GM12878 (cell line): ENCODE measurements at regions not wholly inside any gene's neighbourhood (a gene's known extent, or its start where the extent isn't known, plus 50 kb on each side); places are given as distances from the start of the nearest gene placed in this dataset.

Experiments
- ATAC-seq: fragments of 200-7000 bp; cut with Tn5 transposase; 3 replicates; pipeline ENCODE4 v1.9.1; 2020; ENCODE audit warnings: mild to moderate bottlenecking, moderate library complexity
- BruUV-seq: library from RNA; stranded (reverse); fragments of 400-500 nt; replicated peaks from 2 replicates; lab custom pipeline; 2021; lab: Mats Ljungman, UMichigan
- CTCF ChIA-PET: fragments of 300-600 bp; sonication (Branson Sonifier 250); formaldehyde crosslinking; extraction: SDS; loops from one replicate; lab custom pipeline; 2021; ENCODE audit warnings: inconsistent platforms; lab: Yijun Ruan, JAX
- POLR2A ChIA-PET: fragments of 350-600 bp; formaldehyde crosslinking; extraction: SDS; loops from one replicate; lab custom pipeline; 2021; ENCODE audit warnings: inconsistent platforms; lab: Charles Lee
- RAD21 ChIA-PET: fragments of 300-600 bp; sonication (Branson Sonifier 250); formaldehyde crosslinking; loops from one replicate; lab custom pipeline; 2023; ENCODE audit warnings: antibody characterized with exemption; ENCODE audit not compliant: unreplicated experiment; lab: Charles Lee
- SMC1A ChIA-PET: fragments of 300-600 bp; sonication (Branson Sonifier 250); formaldehyde crosslinking; loops from one replicate; lab custom pipeline; 2023; ENCODE audit not compliant: unreplicated experiment, uncharacterized antibody; lab: Charles Lee
- DNase-seq: peaks from one replicate; pipeline ENCODE4 v3.0.0-alpha.2; 2011; ENCODE audit warnings: low read depth, low spot score
- FAIRE-seq: peaks from 3 replicates; lab custom pipeline; 2011; peaks lifted over from hg19 to GRCh38; lab: Jason Lieb, UNC
- H2AFZ ChIP-seq: 2 replicates; pipeline ENCODE4 v1.6.0; 2011; ENCODE audit warnings: low read depth, low read length, control low read depth; ENCODE audit not compliant: control insufficient read depth
- H3K27ac ChIP-seq: 2 replicates; pipeline ENCODE4 v1.5.1; 2011; ENCODE audit warnings: control low read depth; ENCODE audit not compliant: control insufficient read depth, insufficient read depth
- H3K27me3 ChIP-seq, 2 experiments: replicated peaks in 1 of 2; 2 replicates each; pipeline versions ENCODE4 v1.6.0 to v1.6.1; 2011; ENCODE audit warnings: low read length in 1 of 2; ENCODE audit not compliant: control insufficient read depth in 2 of 2, insufficient read depth in 2 of 2
- H3K36me3 ChIP-seq, 2 experiments: 2 replicates each; pipeline ENCODE4 v1.5.1; 2011; ENCODE audit warnings: low read length in 1 of 2; ENCODE audit not compliant: control insufficient read depth in 2 of 2, insufficient read depth in 2 of 2
- H3K4me1 ChIP-seq: 2 replicates; pipeline ENCODE4 v1.6.1; 2011; ENCODE audit warnings: mild to moderate bottlenecking, low read length, moderate library complexity, mixed read lengths; ENCODE audit not compliant: control insufficient read depth, insufficient read depth
- H3K4me2 ChIP-seq: 2 replicates; pipeline ENCODE4 v1.6.0; 2011; ENCODE audit warnings: control low read depth; ENCODE audit not compliant: control insufficient read depth, insufficient read depth
- H3K4me3 ChIP-seq: fragments of 200-600 bp; sonication (generic); 2 replicates; pipeline ENCODE4 v1.5.1; 2016
- H3K79me2 ChIP-seq: 2 replicates; pipeline ENCODE4 v1.6.0; 2011; ENCODE audit warnings: low read length; ENCODE audit not compliant: control insufficient read depth, insufficient read depth
- H3K9ac ChIP-seq: 2 replicates; pipeline ENCODE4 v1.8.0; 2011; ENCODE audit warnings: low read length, control low read depth, mixed read lengths; ENCODE audit not compliant: control insufficient read depth, insufficient read depth
- H3K9me3 ChIP-seq: replicated peaks from 3 replicates; pipeline ENCODE4 v1.5.1; 2011; ENCODE audit warnings: mild to moderate bottlenecking, low read length; ENCODE audit not compliant: control insufficient read depth, insufficient read depth
- H4K20me1 ChIP-seq: 2 replicates; pipeline ENCODE4 v1.6.0; 2011; ENCODE audit not compliant: control insufficient read depth, insufficient read depth
- CBFB ChIP-seq: IDR thresholded peaks from 2 replicates; pipeline ENCODE4 v1.6.1; 2016; ENCODE audit warnings: antibody characterized with exemption, low read depth
- CHD1 ChIP-seq: IDR thresholded peaks from 2 replicates; pipeline ENCODE4 v1.6.1; 2012; ENCODE audit warnings: low read depth, low read length, improper control_type of control experiment
- CREM ChIP-seq: IDR thresholded peaks from 2 replicates; pipeline ENCODE4 v1.6.1; 2014; ENCODE audit warnings: antibody characterized with exemption, low read depth
- E2F8 ChIP-seq: fragments of 450-650 bp; IDR thresholded peaks from 2 replicates; pipeline ENCODE4 v1.6.1; 2018; ENCODE audit warnings: mild to moderate bottlenecking, low read depth, moderate library complexity; ENCODE audit not compliant: partially characterized antibody
- HDAC2 ChIP-seq: fragments of 200-600 bp; sonication (generic); IDR thresholded peaks from 2 replicates; pipeline ENCODE4 v1.6.1; 2017
- IRF4 ChIP-seq: IDR thresholded peaks from 2 replicates; pipeline ENCODE4 v1.6.1; 2011; ENCODE audit warnings: low read depth, low read length
- POLR2A ChIP-seq: IDR thresholded peaks from 2 replicates; pipeline ENCODE4 v1.6.1; 2011; ENCODE audit warnings: low read depth, mild to moderate bottlenecking, low read length
- SIX5 ChIP-seq: IDR thresholded peaks from 2 replicates; pipeline ENCODE4 v1.6.1; 2011; ENCODE audit warnings: mild to moderate bottlenecking, low read depth, low read length, moderate library complexity; ENCODE audit not compliant: severe bottlenecking
- STAT1 ChIP-seq: fragments of 450-650 bp; conservative IDR thresholded peaks from 2 replicates; pipeline ENCODE4 v1.6.1; 2014; ENCODE audit warnings: antibody characterized with exemption, mild to moderate bottlenecking
- YY1 ChIP-seq: IDR thresholded peaks from 2 replicates; pipeline ENCODE4 v1.6.1; 2011; ENCODE audit warnings: low read depth, mild to moderate bottlenecking, low read length
- WGBS: methylation state at CpG from one replicate; pipeline ENCODE4 v1.1.6; 2016; ENCODE audit warnings: low lambda C conversion rate; ENCODE audit not compliant: insufficient replicate concordance, insufficient coverage; ENCODE audit errors: missing lambda C conversion rate; 5-methylcytosine and 5-hydroxymethylcytosine counted together
- in situ Hi-C: fragments of 300-500 bp; cut with MboI; formaldehyde crosslinking; loops from 9 replicates; pipeline ENCODE4 v1.14.3; 2018; ENCODE audit warnings: mixed read lengths
- intact Hi-C: fragments of 100-400 bp; cut with micrococcal nuclease; formaldehyde crosslinking; loops from one replicate; pipeline ENCODE4 v1.14.2; 2022; ENCODE audit not compliant: unreplicated experiment
- TF ChIP-seq, protein P1 (sequence below): IDR thresholded peaks from 2 replicates; pipeline ENCODE4 v1.6.1; 2011; ENCODE audit warnings: borderline replicate concordance, low read depth, mild to moderate bottlenecking, moderate library complexity, mixed read lengths, low read length; ENCODE audit not compliant: insufficient read depth; ENCODE audit errors: extremely low read length

- Histone ChIP-seq H3K79me2 (no peaks in the 10 kb centered on the region), H2AFZ (no peak overlapping the region), H3K9me3 (no peaks in the 10 kb centered on the region), H3K4me2 (no peak overlapping the region), H4K20me1 (no peaks in the 10 kb centered on the region), H3K36me3 (no peaks in the 10 kb centered on the region), H3K9ac (no peak overlapping the region), H3K27me3 (no peaks in the 10 kb centered on the region), H3K4me1 (no peaks in the 10 kb centered on the region), H3K4me3 (no peak overlapping the region), H3K27ac (no peak overlapping the region)
- ATAC-seq (no peak), FAIRE-seq (no peak), DNase-seq (no peak)
- 0% methylated on average over 1 of the region's 1 CpG for WGBS
- TF ChIP-seq E2F8 = no peak
- no peak for TF ChIP-seq STAT1
- no peak for TF ChIP-seq YY1
- TF ChIP-seq CREM = no peak
- no peak for TF ChIP-seq HDAC2
- TF ChIP-seq CBFB = no peak
- no peak for TF ChIP-seq CHD1
- TF ChIP-seq, protein P1, sequence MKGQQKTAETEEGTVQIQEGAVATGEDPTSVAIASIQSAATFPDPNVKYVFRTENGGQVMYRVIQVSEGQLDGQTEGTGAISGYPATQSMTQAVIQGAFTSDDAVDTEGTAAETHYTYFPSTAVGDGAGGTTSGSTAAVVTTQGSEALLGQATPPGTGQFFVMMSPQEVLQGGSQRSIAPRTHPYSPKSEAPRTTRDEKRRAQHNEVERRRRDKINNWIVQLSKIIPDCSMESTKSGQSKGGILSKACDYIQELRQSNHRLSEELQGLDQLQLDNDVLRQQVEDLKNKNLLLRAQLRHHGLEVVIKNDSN = no peak
- TF ChIP-seq POLR2A = no peak
- no peak for TF ChIP-seq SIX5
- no peak for TF ChIP-seq IRF4
- SMC1A ChIA-PET = no interaction called here
- intact Hi-C loops = no loop called here
- POLR2A ChIA-PET = no interaction called here
- RAD21 ChIA-PET = no interaction called here
- no TSS peak for BruUV-seq
- CTCF ChIA-PET = no interaction called here
- in situ Hi-C loops = no loop called here
Measured at GRCh38 chr17:53090770-53091169, 732.0 kb upstream of the KIF2B start.
